LNCaP clone FGC (cell line): ENCODE measurements at regions not wholly inside any gene's neighbourhood (a gene's known extent, or its start where the extent isn't known, plus 50 kb on each side); places are given as distances from the start of the nearest gene placed in this dataset.
"Not testable (repeated sequence)": the region's sequence is repeated elsewhere in the genome, so short reads cannot be mapped to it uniquely, and the experiment has no call there.

Experiments
- DNase-seq: peaks from one replicate; pipeline ENCODE4 v3.0.0-alpha.2; 2011; ENCODE audit warnings: low read depth
- H3K4me3 ChIP-seq: 2 replicates; pipeline ENCODE4 v1.5.1; 2011; ENCODE audit warnings: mild to moderate bottlenecking, low read depth, low read length, control low read depth
- TF ChIP-seq, protein P1 (sequence below): IDR thresholded peaks from 2 replicates; pipeline ENCODE4 v1.5.1; 2012; ENCODE audit warnings: mild to moderate bottlenecking; ENCODE audit not compliant: control insufficient read depth, insufficient read depth; ENCODE audit errors: extremely low read depth

DNA sequence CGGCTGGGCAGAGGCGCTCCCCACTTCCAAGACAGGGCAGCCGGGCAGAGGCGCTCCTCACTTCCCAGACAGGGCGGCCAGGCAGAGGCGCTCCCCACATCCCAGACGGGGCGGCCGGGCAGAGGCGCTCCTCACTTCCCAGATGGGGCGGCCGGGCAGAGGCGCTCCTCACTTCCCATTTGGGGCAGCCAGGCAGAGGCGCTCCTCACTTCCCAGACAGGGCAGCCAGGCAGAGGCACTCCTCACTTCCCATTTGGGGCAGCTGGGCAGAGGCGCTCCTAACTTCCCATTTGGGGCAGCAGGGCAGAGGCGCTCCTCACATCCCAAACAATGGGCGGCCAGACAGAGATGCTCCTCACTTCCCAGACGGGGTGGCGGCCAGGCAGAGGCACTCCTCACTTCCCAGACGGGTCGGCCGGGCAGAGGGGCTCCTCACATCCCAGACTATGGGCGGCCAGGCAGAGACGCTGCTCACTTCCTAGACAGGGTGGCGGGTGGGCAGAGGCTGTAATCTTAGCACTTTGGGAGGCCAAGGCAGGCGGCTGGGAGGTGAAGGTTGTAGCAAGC is 344.4 kb downstream of the TUBA3C start:
- DNase-seq, H3K4me3 ChIP-seq: not testable (repeated sequence)

DNA sequence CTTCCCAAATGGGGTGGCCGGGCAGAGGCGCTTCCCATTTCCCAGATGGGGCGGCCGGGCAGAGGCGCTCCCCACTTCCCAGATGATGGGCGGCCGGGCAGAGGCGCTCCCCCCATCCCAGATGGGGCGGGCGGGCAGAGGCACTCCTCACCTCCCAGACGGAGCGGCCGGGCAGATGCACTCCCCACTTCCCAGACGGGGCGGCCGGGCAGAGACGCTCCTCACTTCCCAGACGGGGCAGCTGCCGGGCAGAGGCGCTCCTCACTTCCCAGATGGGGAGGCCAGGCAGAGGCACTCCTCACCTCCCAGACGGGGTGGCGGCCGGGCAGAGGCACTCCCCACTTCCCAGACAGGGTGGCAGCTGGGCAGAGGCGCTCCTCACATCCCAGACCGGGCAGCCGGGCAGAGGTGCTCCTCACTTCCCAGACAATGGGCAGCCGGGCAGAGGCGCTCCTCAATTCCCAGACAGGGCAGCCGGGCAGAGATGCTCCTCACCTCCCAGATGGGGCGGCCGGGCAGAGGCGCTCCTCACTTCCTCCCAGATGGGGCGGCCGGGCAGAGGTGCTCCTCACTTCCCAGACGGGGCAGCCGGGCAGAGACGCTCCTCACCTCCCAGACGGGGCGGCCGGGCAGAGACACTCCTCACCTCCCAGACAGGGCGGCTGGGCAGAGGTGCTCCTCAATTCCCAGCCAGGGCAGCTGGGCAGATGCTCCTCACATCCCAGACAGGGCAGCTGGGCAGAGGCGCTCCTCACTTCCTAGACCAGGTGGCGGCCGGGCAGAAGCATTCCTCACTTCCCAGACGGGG is 345.0 kb downstream of the TUBA3C start:
- H3K4me3 ChIP-seq, DNase-seq: not testable (repeated sequence)

DNA sequence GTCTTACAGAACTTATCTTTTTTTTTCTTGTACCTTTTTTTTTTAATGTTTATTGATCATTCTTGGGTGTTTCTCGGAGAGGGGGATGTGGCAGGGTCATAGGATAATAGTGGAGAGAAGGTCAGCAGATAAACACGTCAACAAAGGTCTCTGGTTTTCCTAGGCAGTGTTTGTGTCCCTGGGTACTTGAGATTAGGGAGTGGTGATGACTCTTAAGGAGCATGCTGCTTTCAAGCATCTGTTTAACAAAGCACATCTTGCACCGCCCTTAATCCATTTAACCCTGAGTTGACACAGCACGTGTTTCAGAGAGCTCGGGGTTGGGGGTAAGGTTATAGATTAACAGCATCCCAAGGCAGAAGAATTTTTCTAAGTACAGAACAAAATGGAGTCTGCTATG is 345.9 kb downstream of the TUBA3C start:
- not testable (repeated sequence) for DNase-seq, H3K4me3 ChIP-seq

DNA sequence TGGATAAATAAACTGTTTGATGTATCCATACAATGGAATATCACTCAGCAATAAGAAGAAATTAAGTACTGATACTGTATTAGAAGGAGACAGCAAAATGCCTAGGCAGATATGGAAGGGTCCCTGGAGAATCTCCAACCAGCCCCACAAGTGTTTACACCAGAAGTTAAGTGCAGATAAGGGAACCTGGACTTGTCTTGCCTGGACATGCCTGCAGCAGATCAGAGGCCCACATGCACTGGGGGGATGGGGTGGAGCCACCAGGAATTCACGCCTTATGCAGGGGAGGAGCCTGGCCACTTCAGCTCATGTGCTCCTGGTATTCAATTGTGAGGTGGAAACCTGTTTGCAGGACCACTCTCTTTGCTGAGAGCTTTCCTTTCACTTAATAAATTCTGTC is 356.9 kb downstream of the TUBA3C start:
- DNase-seq, H3K4me3 ChIP-seq: not testable (repeated sequence)

- H3K4me3 ChIP-seq, DNase-seq: not testable (repeated sequence)
Observed at GRCh38 chr13:18822655-18823639, 358.7 kb downstream of the TUBA3C start.

GRCh38 chr13:18773988-18774387 is 407.6 kb downstream of the TUBA3C start:
- not testable (repeated sequence) for H3K4me3 ChIP-seq, DNase-seq

GRCh38 chr13:18741696-18742095 is 439.9 kb downstream of the TUBA3C start:
- DNase-seq, result not testable (repeated sequence)

GRCh38 chr13:18739310-18739709 is 442.3 kb downstream of the TUBA3C start:
- TF ChIP-seq, protein P1, sequence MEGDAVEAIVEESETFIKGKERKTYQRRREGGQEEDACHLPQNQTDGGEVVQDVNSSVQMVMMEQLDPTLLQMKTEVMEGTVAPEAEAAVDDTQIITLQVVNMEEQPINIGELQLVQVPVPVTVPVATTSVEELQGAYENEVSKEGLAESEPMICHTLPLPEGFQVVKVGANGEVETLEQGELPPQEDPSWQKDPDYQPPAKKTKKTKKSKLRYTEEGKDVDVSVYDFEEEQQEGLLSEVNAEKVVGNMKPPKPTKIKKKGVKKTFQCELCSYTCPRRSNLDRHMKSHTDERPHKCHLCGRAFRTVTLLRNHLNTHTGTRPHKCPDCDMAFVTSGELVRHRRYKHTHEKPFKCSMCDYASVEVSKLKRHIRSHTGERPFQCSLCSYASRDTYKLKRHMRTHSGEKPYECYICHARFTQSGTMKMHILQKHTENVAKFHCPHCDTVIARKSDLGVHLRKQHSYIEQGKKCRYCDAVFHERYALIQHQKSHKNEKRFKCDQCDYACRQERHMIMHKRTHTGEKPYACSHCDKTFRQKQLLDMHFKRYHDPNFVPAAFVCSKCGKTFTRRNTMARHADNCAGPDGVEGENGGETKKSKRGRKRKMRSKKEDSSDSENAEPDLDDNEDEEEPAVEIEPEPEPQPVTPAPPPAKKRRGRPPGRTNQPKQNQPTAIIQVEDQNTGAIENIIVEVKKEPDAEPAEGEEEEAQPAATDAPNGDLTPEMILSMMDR, result no peak
- no peak for DNase-seq
- no peak overlapping the region for H3K4me3 ChIP-seq

More at GRCh38 chr13:18741696-18742095, 439.9 kb downstream of the TUBA3C start:
- H3K4me3 ChIP-seq, result not testable (repeated sequence)

DNA sequence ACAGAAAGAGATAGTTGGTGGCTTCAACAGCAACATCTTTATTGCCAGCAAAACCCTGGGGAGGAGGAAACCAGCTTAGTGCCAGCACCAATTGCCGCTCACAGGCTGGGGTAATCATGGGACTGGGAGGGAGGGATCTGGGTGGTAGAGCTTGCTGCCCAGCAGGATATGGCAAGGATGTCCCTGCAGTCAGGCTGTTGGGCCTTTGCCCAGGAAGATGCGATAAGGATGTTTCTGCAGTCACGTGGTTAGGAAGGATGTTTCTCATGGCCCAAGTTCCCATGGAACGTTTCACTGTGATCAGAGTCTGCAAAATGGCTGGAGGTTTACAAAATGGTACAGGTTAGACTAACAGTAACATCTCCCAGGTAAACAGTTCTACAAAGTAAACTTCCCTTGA is 443.5 kb downstream of the TUBA3C start:
- not testable (repeated sequence) for H3K4me3 ChIP-seq, DNase-seq

GRCh38 chr13:18727138-18727537 is 454.5 kb downstream of the TUBA3C start:
- not testable (repeated sequence) for DNase-seq

GRCh38 chr13:18726524-18726923 is 455.1 kb downstream of the TUBA3C start:
- not testable (repeated sequence) for DNase-seq, H3K4me3 ChIP-seq

More at GRCh38 chr13:18727138-18727537, 454.5 kb downstream of the TUBA3C start:
- H3K4me3 ChIP-seq, result not testable (repeated sequence)

DNA sequence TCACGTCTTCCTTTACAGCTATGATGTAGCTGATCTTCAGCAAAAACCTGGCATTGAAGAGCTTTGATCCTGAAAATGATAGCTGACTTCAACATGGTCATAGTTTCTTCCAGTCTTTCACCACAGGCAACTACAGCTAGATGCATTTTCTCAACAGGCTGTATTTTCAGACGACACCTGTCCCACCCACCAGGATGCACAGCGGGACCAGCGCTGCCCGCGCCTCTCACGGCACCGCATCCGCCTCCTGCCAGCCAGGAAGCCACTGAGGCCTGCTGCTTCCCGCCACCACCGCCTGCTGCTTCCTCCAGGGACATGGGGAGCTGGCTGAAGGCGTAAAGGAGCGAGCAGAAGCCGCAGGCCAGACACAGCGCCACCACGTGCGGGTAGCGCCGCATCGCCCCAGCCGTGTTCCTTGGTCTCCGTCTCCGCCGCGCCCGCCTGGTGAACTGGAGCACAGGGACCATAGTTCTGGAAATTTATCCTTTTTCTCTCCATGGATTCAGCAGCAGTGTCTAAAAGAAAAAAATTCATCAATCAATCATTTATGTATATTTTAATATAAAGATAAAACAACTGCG is 456.3 kb downstream of the TUBA3C start:
- DNase-seq, H3K4me3 ChIP-seq: not testable (repeated sequence)
